ENCODE measurements at regions not wholly inside any gene's neighbourhood (a gene's known extent, or its start where the extent isn't known, plus 50 kb on each side); places are given as distances from the start of the nearest gene placed in this dataset.

DNA sequence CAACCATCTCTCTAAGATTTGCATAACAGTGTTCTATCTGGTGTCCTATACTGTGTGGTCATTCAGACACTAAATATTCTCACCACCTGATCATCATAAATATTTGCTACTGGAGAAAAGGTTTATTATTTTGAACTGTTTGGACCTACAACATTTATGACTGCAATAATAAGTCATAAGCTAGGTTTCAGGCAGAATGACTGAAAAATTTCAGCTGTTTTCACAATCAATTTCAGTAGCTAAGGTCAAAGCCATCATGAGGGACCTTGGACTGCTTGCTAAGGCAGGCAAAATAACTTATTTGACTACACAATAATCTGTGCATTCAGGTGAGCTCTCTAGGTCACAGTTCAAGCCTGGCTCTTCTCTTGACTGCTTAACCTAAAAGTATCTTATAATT, 425.5 kb upstream of the CDH2 start:
- TF ChIP-seq, protein P1, sequence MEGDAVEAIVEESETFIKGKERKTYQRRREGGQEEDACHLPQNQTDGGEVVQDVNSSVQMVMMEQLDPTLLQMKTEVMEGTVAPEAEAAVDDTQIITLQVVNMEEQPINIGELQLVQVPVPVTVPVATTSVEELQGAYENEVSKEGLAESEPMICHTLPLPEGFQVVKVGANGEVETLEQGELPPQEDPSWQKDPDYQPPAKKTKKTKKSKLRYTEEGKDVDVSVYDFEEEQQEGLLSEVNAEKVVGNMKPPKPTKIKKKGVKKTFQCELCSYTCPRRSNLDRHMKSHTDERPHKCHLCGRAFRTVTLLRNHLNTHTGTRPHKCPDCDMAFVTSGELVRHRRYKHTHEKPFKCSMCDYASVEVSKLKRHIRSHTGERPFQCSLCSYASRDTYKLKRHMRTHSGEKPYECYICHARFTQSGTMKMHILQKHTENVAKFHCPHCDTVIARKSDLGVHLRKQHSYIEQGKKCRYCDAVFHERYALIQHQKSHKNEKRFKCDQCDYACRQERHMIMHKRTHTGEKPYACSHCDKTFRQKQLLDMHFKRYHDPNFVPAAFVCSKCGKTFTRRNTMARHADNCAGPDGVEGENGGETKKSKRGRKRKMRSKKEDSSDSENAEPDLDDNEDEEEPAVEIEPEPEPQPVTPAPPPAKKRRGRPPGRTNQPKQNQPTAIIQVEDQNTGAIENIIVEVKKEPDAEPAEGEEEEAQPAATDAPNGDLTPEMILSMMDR (IDR thresholded peaks at IDR 0.05; ENCODE audit: insufficient read depth, low read length) = no peak
- TF ChIP-seq SPI1 (IDR thresholded peaks at IDR 0.05; ENCODE audit: borderline replicate concordance, low read depth) (no peak), POLR2AphosphoS5 (IDR thresholded peaks at IDR 0.05; ENCODE audit: low read depth) (no peak), REST (IDR thresholded peaks at IDR 0.05; ENCODE audit: insufficient replicate concordance, low read depth) (no peak)
